ENCODE measurements at regions not wholly inside any gene's neighbourhood (a gene's known extent, or its start where the extent isn't known, plus 50 kb on each side); places are given as distances from the start of the nearest gene placed in this dataset.
"Not testable (repeated sequence)": the region's sequence is repeated elsewhere in the genome, so short reads cannot be mapped to it uniquely, and the experiment has no call there.

DNA sequence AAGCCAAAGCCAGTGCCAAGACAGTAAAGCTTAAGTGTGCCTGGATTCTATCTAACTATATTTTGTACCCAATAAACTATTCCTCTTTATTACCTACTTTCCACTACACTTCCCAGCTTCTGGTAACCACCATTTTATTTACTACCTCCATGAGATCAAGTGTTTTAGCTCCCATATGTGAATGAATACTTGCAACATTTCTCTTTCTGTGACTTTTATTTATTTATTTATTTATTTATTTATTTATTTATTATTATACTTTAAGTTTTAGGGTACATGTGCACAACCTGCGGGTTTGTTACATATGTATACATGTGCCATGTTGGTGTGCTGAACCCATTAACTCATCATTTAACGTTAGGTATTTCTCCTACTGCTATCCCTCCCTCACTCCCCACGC lies 582.1 kb downstream of the AMY1C start:
- TF ChIP-seq POLR2A (IDR thresholded peaks at IDR 0.05; ENCODE audit: low read depth, low read length), result no peak
- TF ChIP-seq POLR2AphosphoS5 (IDR thresholded peaks at IDR 0.05; ENCODE audit: low read depth, low read length), result no peak
- no peak for TF ChIP-seq TAF1 (IDR thresholded peaks at IDR 0.05; ENCODE audit: borderline replicate concordance, low read depth, low read length)
- FAIRE-seq (no peak), DNase-seq (ENCODE audit: insufficient read length) (no peak)

GRCh38 chr1:104337927-104338326 lies 588.2 kb downstream of the AMY1C start:
- not testable (repeated sequence) for DNase-seq (ENCODE audit: insufficient read length); FAIRE-seq

GRCh38 chr1:104341944-104342343 lies 592.2 kb downstream of the AMY1C start:
- FAIRE-seq (no peak), DNase-seq (ENCODE audit: insufficient read length) (no peak)
- TF ChIP-seq TAF1 (IDR thresholded peaks at IDR 0.05; ENCODE audit: borderline replicate concordance, low read depth, low read length), result no peak
- TF ChIP-seq POLR2AphosphoS5 (IDR thresholded peaks at IDR 0.05; ENCODE audit: low read depth, low read length), result no peak
- TF ChIP-seq POLR2A (IDR thresholded peaks at IDR 0.05; ENCODE audit: low read depth, low read length), result no peak

GRCh38 chr1:104348277-104348676 lies 598.6 kb downstream of the AMY1C start:
- TF ChIP-seq POLR2AphosphoS5 (IDR thresholded peaks at IDR 0.05; ENCODE audit: low read depth, low read length) (no peak), POLR2A (IDR thresholded peaks at IDR 0.05; ENCODE audit: low read depth, low read length) (no peak), TAF1 (IDR thresholded peaks at IDR 0.05; ENCODE audit: borderline replicate concordance, low read depth, low read length) (no peak)
- FAIRE-seq (no peak), DNase-seq (ENCODE audit: insufficient read length) (no peak)

GRCh38 chr1:104353580-104353979 lies 603.9 kb downstream of the AMY1C start:
- DNase-seq (ENCODE audit: insufficient read length) (no peak), FAIRE-seq (no peak)
- TF ChIP-seq POLR2AphosphoS5 (IDR thresholded peaks at IDR 0.05; ENCODE audit: low read depth, low read length), result no peak
- TF ChIP-seq POLR2A (IDR thresholded peaks at IDR 0.05; ENCODE audit: low read depth, low read length), result no peak
- no peak for TF ChIP-seq TAF1 (IDR thresholded peaks at IDR 0.05; ENCODE audit: borderline replicate concordance, low read depth, low read length)

DNA sequence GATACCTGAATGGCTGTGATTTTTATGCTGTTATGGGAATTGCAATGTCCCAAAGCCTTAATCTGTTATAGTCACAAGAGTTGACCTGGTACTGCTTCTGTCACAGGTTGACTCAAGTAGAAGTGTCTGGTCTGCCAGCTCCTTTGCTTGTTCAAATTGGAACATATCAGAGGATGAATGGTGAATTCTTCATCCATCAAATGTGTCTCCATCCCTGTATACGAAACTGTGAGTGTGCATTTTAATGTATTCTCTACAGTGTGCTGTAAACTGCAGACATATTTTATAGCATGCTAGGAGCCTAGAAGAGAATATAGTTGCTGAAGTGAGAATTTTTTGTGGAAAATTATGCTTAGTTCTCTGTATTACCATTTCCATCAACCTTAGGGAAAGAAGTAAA lies 608.4 kb downstream of the AMY1C start:
- TF ChIP-seq TAF1 (IDR thresholded peaks at IDR 0.05; ENCODE audit: borderline replicate concordance, low read depth, low read length), result no peak
- TF ChIP-seq POLR2A (IDR thresholded peaks at IDR 0.05; ENCODE audit: low read depth, low read length), result no peak
- no peak for TF ChIP-seq POLR2AphosphoS5 (IDR thresholded peaks at IDR 0.05; ENCODE audit: low read depth, low read length)
- FAIRE-seq, result no peak
- DNase-seq (ENCODE audit: insufficient read length), result no peak

DNA sequence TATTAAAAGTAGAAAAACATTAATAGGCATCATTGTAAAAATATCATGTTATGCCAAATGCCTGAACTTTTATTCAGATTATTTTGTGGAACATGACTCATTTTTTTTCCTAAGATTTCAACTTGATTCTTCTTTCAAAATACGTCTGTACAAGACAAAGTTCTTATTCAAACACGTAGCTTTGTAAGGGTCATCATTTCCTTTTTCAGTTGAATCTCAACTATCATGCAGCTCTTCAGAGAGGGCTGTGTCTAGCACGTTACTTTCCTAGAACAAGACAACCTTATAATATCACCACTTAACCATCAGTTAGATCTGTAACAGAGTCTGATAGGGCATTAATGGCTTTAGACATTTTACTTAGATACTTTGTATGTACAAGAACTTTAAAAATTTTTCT lies 608.9 kb downstream of the AMY1C start:
- FAIRE-seq, result no peak
- TF ChIP-seq POLR2A (IDR thresholded peaks at IDR 0.05; ENCODE audit: low read depth, low read length) (no peak), TAF1 (IDR thresholded peaks at IDR 0.05; ENCODE audit: borderline replicate concordance, low read depth, low read length) (no peak), POLR2AphosphoS5 (IDR thresholded peaks at IDR 0.05; ENCODE audit: low read depth, low read length) (no peak)
- DNase-seq (ENCODE audit: insufficient read length), result no peak

DNA sequence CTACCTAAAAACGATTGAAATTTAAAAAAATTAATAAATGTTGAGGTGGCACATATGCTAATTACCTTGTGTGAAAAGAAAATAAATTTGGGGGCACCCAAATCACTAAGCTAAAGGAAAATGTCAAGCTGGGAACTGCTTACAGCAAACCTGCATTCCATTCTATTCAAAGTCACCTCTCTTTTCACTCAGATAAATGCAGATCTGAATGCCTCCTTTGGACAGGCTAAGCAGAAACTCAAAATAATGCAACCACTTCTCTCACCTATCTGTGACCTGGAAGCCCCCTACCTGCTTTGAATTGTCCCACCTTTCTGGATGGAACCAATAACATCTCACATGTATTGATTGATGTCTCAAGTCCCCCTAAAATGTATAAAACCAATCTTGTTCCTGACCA lies 628.7 kb downstream of the AMY1C start:
- DNase-seq (ENCODE audit: insufficient read length), result no peak
- TF ChIP-seq POLR2AphosphoS5 (IDR thresholded peaks at IDR 0.05; ENCODE audit: low read depth, low read length) (no peak), POLR2A (IDR thresholded peaks at IDR 0.05; ENCODE audit: low read depth, low read length) (no peak), TAF1 (IDR thresholded peaks at IDR 0.05; ENCODE audit: borderline replicate concordance, low read depth, low read length) (no peak)
- no peak for FAIRE-seq

DNA sequence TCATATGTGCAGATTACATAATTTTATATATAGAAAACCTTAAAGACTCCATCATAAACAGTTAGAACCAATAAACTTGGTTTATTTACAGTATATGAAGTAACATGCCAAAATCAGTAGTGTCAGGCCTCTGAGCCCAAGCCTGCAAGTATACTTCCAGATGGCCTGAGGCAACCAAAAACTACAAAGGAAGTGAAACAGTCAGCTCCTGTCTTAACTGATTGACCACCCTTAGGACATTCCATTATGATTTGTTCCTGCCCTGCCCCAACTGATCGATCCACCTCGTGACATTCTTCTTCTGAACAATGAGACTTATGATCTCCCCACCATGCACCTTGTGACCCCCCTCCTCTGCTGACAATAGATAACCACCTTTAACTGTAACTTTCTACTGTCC lies 630.3 kb downstream of the AMY1C start:
- no peak for DNase-seq (ENCODE audit: insufficient read length)
- no peak for FAIRE-seq

DNA sequence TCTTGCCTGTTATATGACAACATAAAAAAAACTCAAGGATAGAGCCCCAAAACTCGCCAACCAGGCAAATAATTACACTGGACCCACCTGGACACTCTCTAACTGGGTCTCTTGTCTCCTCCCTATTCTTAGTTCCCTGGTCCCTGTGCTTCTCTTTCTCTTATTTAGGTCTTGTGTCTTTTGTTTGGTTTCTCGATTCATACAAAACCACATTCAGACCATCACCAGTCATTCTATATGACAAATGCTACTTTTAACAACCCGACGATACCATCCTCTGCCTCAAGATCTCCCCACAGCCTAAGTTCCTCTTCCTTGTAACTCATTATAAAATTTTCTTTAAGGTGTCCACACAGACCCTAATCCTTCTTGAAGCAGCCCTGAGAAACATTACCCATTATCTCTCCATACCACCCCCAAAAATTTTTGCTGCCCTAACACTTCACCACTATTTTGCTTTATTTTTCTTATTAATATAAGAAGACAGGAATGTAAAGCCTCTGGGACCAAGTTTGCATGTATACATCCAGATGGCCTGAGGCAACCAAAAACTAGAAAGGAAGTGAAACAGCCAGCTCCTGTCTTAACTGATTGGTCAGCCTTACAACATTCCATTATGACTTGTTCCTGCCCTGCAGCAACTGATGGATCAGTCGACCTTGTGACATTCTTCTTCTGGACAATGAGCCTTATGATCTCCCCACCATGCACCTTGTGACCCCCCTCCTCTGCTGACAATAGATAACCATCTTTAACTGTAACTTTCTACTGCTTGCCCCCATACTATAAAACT lies 638.2 kb downstream of the AMY1C start:
- DNase-seq (ENCODE audit: insufficient read length) (no peak), FAIRE-seq (no peak)
- TF ChIP-seq POLR2AphosphoS5 (IDR thresholded peaks at IDR 0.05; ENCODE audit: low read depth, low read length), result no peak
- TF ChIP-seq TAF1 (IDR thresholded peaks at IDR 0.05; ENCODE audit: borderline replicate concordance, low read depth, low read length), result no peak
- no peak for TF ChIP-seq POLR2A (IDR thresholded peaks at IDR 0.05; ENCODE audit: low read depth, low read length)

More for the DNA sequence above, 630.3 kb downstream of the AMY1C start:
- TF ChIP-seq TAF1 (IDR thresholded peaks at IDR 0.05; ENCODE audit: borderline replicate concordance, low read depth, low read length), result no peak
- no peak for TF ChIP-seq POLR2A (IDR thresholded peaks at IDR 0.05; ENCODE audit: low read depth, low read length)
- TF ChIP-seq POLR2AphosphoS5 (IDR thresholded peaks at IDR 0.05; ENCODE audit: low read depth, low read length), result no peak

- DNase-seq (ENCODE audit: insufficient read length) (no peak), FAIRE-seq (no peak)
- TF ChIP-seq TAF1 (IDR thresholded peaks at IDR 0.05; ENCODE audit: borderline replicate concordance, low read depth, low read length) (no peak), POLR2AphosphoS5 (IDR thresholded peaks at IDR 0.05; ENCODE audit: low read depth, low read length) (no peak), POLR2A (IDR thresholded peaks at IDR 0.05; ENCODE audit: low read depth, low read length) (no peak)
Observed at GRCh38 chr1:104392552-104392951, 642.9 kb downstream of the AMY1C start.

DNA sequence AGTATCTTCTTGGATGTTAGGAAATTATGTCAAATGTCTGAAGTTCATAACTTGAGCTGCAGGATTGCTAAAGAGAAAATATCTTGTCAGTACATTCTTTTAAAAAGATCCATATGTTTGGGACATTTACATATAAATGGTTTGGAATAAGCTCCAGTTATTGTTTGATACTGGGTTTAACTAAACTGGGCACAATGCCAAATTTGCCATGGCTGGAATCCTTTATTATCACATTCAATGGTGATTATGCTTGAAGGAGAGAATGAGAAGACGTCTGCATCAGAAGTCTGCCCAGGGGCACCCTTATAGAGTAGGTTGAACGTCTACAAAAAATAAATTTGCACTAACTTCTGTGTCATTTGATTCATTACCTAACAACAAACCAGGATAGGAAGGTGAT lies 652.5 kb downstream of the AMY1C start:
- no peak for DNase-seq (ENCODE audit: insufficient read length)
- no peak for TF ChIP-seq POLR2A (IDR thresholded peaks at IDR 0.05; ENCODE audit: low read depth, low read length)
- FAIRE-seq, result no peak

GRCh38 chr1:104403883-104404282 lies 654.2 kb downstream of the AMY1C start:
- TF ChIP-seq POLR2AphosphoS5 (IDR thresholded peaks at IDR 0.05; ENCODE audit: low read depth, low read length), result no peak
- no peak for TF ChIP-seq POLR2A (IDR thresholded peaks at IDR 0.05; ENCODE audit: low read depth, low read length)
- no peak for TF ChIP-seq TAF1 (IDR thresholded peaks at IDR 0.05; ENCODE audit: borderline replicate concordance, low read depth, low read length)
- FAIRE-seq (no peak), DNase-seq (ENCODE audit: insufficient read length) (no peak)
